GM06990 (cell line): ENCODE measurements at regions not wholly inside any gene's neighbourhood (a gene's known extent, or its start where the extent isn't known, plus 50 kb on each side); places are given as distances from the start of the nearest gene placed in this dataset.
"Not testable (repeated sequence)": the region's sequence is repeated elsewhere in the genome, so short reads cannot be mapped to it uniquely, and the experiment has no call there.

ENCODE experiments used
- DNase-seq: peaks from one replicate; pipeline ENCODE4 v3.0.0-alpha.2; 2011; ENCODE audit not compliant: insufficient read length; ENCODE audit errors: extremely low read depth
- H3K27me3 ChIP-seq: replicated peaks from 2 replicates; pipeline ENCODE4 v1.6.0; 2011; ENCODE audit warnings: low read length; ENCODE audit not compliant: control insufficient read depth, insufficient read depth
- H3K36me3 ChIP-seq: 2 replicates; pipeline ENCODE4 v1.5.1; 2011; ENCODE audit warnings: low read length; ENCODE audit not compliant: control insufficient read depth, insufficient read depth
- H3K4me3 ChIP-seq: replicated peaks from 2 replicates; pipeline ENCODE4 v1.5.1; 2011; ENCODE audit warnings: low read depth, mild to moderate bottlenecking, control low read depth, low read length
- TF ChIP-seq, protein P1 (sequence below): IDR thresholded peaks from 2 replicates; pipeline ENCODE4 v1.5.1; 2011; ENCODE audit warnings: low read length, control low read depth, mild to moderate bottlenecking, inconsistent platforms; ENCODE audit not compliant: insufficient read depth, poor library complexity, severe bottlenecking

DNA sequence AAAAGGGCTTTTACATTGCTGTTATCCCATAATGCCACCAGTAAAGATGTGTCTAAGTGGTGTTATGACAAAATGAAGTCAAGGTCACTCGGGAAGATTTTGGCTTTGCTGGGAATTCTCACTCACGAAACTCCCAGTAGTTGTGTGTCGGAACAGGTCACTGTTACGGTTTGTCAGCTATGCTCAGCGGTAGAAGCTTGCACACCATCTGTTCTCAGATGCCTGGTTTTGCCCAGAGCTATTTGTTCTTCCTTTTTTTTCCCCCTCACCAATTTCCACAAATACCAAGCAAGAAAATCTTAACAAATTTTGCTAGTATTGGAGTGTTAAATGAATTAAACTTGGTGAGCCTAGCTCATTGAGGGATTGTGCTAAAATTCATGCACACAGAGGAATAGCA is 915.1 kb downstream of the MCTP2 start:
- TF ChIP-seq, protein P1, sequence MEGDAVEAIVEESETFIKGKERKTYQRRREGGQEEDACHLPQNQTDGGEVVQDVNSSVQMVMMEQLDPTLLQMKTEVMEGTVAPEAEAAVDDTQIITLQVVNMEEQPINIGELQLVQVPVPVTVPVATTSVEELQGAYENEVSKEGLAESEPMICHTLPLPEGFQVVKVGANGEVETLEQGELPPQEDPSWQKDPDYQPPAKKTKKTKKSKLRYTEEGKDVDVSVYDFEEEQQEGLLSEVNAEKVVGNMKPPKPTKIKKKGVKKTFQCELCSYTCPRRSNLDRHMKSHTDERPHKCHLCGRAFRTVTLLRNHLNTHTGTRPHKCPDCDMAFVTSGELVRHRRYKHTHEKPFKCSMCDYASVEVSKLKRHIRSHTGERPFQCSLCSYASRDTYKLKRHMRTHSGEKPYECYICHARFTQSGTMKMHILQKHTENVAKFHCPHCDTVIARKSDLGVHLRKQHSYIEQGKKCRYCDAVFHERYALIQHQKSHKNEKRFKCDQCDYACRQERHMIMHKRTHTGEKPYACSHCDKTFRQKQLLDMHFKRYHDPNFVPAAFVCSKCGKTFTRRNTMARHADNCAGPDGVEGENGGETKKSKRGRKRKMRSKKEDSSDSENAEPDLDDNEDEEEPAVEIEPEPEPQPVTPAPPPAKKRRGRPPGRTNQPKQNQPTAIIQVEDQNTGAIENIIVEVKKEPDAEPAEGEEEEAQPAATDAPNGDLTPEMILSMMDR, result no peak
- Histone ChIP-seq H3K36me3 (no peaks in the 10 kb centered on the region), H3K27me3 (no peaks in the 10 kb centered on the region), H3K4me3 (no peak overlapping the region)
- DNase-seq, result no peak

DNA sequence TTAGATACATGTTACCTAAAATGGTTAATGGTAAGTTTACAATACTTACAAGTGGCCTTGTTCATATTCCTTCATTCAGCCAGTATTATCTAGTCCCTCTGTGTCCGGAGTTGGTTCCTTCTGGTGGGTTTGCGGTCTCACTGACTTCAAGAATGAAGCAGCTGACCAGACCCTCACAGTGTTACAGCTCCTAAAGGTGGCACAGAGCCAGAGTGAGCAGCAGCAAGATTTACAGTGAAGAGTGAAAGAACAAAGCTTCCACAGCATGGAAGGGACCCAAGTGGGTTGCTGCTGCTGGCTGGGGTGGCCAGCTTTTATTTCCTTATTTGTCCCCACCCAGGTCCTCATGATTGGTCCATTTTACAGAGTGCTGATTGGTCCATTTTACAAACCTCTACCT is 916.8 kb downstream of the MCTP2 start:
- Histone ChIP-seq H3K36me3 (no peaks in the 10 kb centered on the region), H3K27me3 (no peaks in the 10 kb centered on the region), H3K4me3 (no peak overlapping the region)
- TF ChIP-seq, protein P1, result no peak
- no peak for DNase-seq

DNA sequence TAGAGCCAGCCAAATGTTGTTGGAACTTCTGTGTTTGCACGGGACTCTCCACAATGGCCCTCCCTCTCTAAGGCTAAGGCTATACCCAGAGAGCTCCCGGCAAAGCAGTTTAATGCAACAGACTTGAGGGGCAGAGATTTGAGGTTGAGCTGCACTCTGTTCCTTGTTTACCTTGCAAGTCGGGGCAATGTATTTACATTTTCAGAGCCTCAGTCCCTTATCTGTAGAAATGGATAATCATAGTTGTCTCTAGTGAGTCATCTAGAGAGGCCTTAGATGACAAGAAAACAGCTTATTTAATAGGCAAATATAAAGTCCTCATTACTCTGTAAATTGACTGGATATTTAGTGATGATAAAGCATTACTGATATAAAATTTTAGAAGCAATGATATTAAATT is 917.7 kb downstream of the MCTP2 start:
- DNase-seq, result no peak
- Histone ChIP-seq H3K4me3 (no peak overlapping the region), H3K36me3 (no peaks in the 10 kb centered on the region), H3K27me3 (no peaks in the 10 kb centered on the region)
- TF ChIP-seq, protein P1, result no peak

DNA sequence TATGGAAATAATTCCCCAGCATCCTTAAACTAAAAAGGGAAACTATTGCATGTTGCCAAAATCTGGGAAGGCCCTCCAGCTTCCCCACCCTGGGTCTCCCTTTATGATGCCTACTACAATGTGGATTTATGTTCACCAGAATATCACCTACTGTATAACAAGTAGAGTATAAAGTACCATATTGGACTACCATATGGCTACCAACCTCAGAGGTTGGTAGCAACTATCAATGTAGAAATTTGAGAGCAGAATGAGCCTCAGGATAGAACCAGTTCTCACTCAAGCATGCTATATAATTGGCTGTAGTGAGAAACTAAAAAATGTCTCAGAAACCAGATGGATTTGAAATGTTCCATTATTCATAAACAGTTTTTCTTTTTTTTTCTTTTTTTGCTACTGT is 918.4 kb downstream of the MCTP2 start:
- no peak for DNase-seq
- H3K4me3 ChIP-seq, result no peak overlapping the region
- H3K27me3 ChIP-seq, result no peaks in the 10 kb centered on the region
- TF ChIP-seq, protein P1, result no peak
- no peaks in the 10 kb centered on the region for H3K36me3 ChIP-seq

DNA sequence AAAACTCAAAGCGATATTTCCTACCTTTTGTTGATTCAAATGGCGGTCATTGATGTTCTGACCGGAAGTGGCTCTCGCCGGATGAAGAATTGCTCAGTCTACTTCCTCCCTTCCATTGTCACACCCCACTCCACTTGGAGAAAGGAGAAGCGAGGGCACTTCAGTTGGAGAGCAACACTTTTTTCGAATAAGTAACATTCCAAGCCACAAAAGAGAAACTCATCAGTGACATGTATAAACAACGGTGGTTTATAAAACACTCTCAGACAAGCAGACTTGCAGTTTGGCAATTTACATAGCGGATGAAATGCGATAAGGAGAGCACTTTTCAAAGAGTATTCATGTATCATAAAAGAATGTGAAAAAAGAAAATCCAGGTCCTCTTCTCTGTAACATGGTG is 919.1 kb downstream of the MCTP2 start:
- Histone ChIP-seq H3K27me3 (no peaks in the 10 kb centered on the region), H3K36me3 (no peaks in the 10 kb centered on the region), H3K4me3 (no peak overlapping the region)
- TF ChIP-seq, protein P1, result no peak
- no peak for DNase-seq

DNA sequence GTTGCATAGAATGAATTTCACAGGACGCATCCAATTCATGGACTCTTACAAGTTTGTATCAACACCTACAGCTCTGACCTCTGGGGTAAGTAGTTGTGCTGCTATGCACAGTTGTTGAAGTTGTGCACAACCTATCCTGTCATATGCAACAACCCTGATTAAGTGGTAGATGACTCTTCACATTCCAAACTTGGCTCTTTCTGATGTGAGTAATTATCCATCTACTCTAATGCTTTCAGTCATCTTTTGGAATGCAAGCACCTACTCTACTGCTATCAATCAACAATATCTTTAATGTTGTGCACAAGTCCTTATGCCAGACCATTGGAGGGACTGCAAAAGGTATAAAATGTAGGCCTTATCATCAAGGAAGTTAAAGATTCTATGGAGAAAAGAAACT is 921.4 kb downstream of the MCTP2 start:
- TF ChIP-seq, protein P1, result no peak
- no peaks in the 10 kb centered on the region for H3K36me3 ChIP-seq
- DNase-seq, result no peak
- H3K4me3 ChIP-seq, result no peak overlapping the region
- H3K27me3 ChIP-seq, result no peaks in the 10 kb centered on the region

DNA sequence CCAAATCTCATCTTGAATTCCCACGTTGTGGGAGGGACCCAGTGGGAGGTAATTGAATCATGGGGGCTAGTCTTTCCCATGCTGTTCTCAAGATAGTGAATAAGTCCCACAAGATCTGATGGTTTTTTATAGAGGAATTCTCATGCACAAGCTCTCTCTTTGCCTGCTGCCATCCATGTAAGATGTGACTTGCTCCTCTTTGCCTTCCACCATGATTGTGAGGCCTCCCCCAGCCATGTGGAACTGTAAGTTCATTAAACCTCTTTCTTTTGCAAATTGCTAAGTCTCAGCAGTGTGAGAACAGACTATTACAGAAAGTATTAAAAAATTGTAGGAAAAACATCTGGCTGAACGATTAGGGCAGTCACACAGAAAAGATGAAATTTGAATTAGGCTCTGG is 921.8 kb downstream of the MCTP2 start:
- H3K27me3 ChIP-seq, DNase-seq, H3K36me3 ChIP-seq, H3K4me3 ChIP-seq: not testable (repeated sequence)
